Epithelial cell of proximal tubule (primary cell): ENCODE measurements at regions not wholly inside any gene's neighbourhood (a gene's known extent, or its start where the extent isn't known, plus 50 kb on each side); places are given as distances from the start of the nearest gene placed in this dataset.

ENCODE experiments used
- DNase-seq: peaks from one replicate; pipeline ENCODE4 v3.0.0-alpha.2; 2011; ENCODE audit warnings: low read depth
- H3K4me3 ChIP-seq: 2 replicates; pipeline ENCODE4 v1.5.1; 2011; ENCODE audit warnings: low read depth, mild to moderate bottlenecking, low read length
- CTCF ChIP-seq: conservative IDR thresholded peaks from 2 replicates; pipeline ENCODE4 v1.5.1; 2012; ENCODE audit warnings: low read depth, mild to moderate bottlenecking, low read length

- H3K4me3 ChIP-seq: no peak overlapping the region
- no peak for TF ChIP-seq CTCF
- DNase-seq: no peak
These were observed 87.2 kb upstream of the GYPC start for GRCh38 chr2:126568734-126569133.

- no peak overlapping the region for H3K4me3 ChIP-seq
- no peak for DNase-seq
- TF ChIP-seq CTCF: no peak
These were observed 84.6 kb upstream of the GYPC start for GRCh38 chr2:126571403-126571802.

- no peak for DNase-seq
- no peak for TF ChIP-seq CTCF
- H3K4me3 ChIP-seq: no peak overlapping the region
These were observed 80.3 kb upstream of the GYPC start for GRCh38 chr2:126575631-126576030.

GRCh38 chr2:126579868-126580267 is 76.1 kb upstream of the GYPC start:
- H3K4me3 ChIP-seq: no peak overlapping the region
- no peak for TF ChIP-seq CTCF
- no peak for DNase-seq

- no peak overlapping the region for H3K4me3 ChIP-seq
- TF ChIP-seq CTCF: no peak
- no peak for DNase-seq
These were observed 69.6 kb upstream of the GYPC start for GRCh38 chr2:126586317-126586716.

- TF ChIP-seq CTCF: no peak
- DNase-seq: no peak
These were observed 56.9 kb upstream of the GYPC start for GRCh38 chr2:126599062-126599461.

GRCh38 chr2:126600742-126601141 is 55.2 kb upstream of the GYPC start:
- H3K4me3 ChIP-seq: no peak overlapping the region
- DNase-seq: no peak
- no peak for TF ChIP-seq CTCF

More at GRCh38 chr2:126599062-126599461, 56.9 kb upstream of the GYPC start:
- H3K4me3 ChIP-seq: no peak overlapping the region
